Stimulated activated naive CD8-positive, alpha-beta T cell treated with anti-CD3 and anti-CD28 coated beads, Interleukin-15, amount 100 ng/mL, for 72 hours (primary cell): ENCODE measurements at regions not wholly inside any gene's neighbourhood (a gene's known extent, or its start where the extent isn't known, plus 50 kb on each side); places are given as distances from the start of the nearest gene placed in this dataset.
"Not testable (repeated sequence)": the region's sequence is repeated elsewhere in the genome, so short reads cannot be mapped to it uniquely, and the experiment has no call there.

ENCODE experiments used
- ATAC-seq: fragments of 150-1000 bp; cut with Tn5 transposase; 2 replicates; pipeline ENCODE4 v1.10.0; 2021; ENCODE audit warnings: mild to moderate bottlenecking, moderate library complexity
- DNase-seq, 2 donors: peaks; one replicate each; pipeline ENCODE4 v3.0.0; 2021 to 2022
- H3K27ac Mint-ChIP-seq, 2 donors: one replicate each; pipeline ENCODE4 v1.8.0; 2022; ENCODE audit warnings: mild to moderate bottlenecking in 2 of 2, mixed read lengths in 2 of 2, moderate library complexity in 2 of 2
- H3K27me3 Mint-ChIP-seq: one replicate; pipeline ENCODE4 v1.8.0; 2022; ENCODE audit warnings: mixed read lengths
- H3K4me1 Mint-ChIP-seq: one replicate; pipeline ENCODE4 v1.8.0; 2022; ENCODE audit warnings: mild to moderate bottlenecking, mixed read lengths
- H3K4me3 Mint-ChIP-seq, 2 donors: one replicate each; pipeline ENCODE4 v1.8.0; 2022; ENCODE audit warnings: mild to moderate bottlenecking in 2 of 2, mixed read lengths in 2 of 2, moderate library complexity in 1 of 2
- H3K9me3 Mint-ChIP-seq, 2 donors: one replicate each; pipeline ENCODE4 v1.8.0; 2022; ENCODE audit warnings: mixed read lengths in 2 of 2

GRCh38 chr4:120005527-120005926 lies 61.1 kb downstream of the MAD2L1 start:
- no peak overlapping the region for H3K27ac Mint-ChIP-seq
- no peaks in the 10 kb centered on the region for H3K4me1 Mint-ChIP-seq
- H3K27me3 Mint-ChIP-seq = peaks cover 42% of the 10 kb centered on the region
- ATAC-seq (no peak), DNase-seq (no peak)
- no peak overlapping the region for H3K4me3 Mint-ChIP-seq
- no peaks in the 10 kb centered on the region for H3K9me3 Mint-ChIP-seq

- no peak for ATAC-seq
- Mint-ChIP-seq H3K27ac (no peak overlapping the region), H3K9me3 (no peaks in the 10 kb centered on the region), H3K4me1 (no peaks in the 10 kb centered on the region), H3K4me3 (no peak overlapping the region), H3K27me3 (peaks cover 42% of the 10 kb centered on the region)
- no peak for DNase-seq
These were observed 61.6 kb downstream of the MAD2L1 start for GRCh38 chr4:120005076-120005475.

GRCh38 chr4:120004054-120004453 lies 62.6 kb downstream of the MAD2L1 start:
- peaks cover 32% of the 10 kb centered on the region for H3K27me3 Mint-ChIP-seq
- no peak overlapping the region for H3K4me3 Mint-ChIP-seq
- no peaks in the 10 kb centered on the region for H3K4me1 Mint-ChIP-seq

GRCh38 chr4:120003193-120003592 lies 63.5 kb downstream of the MAD2L1 start:
- ATAC-seq = no peak
- Mint-ChIP-seq H3K27ac (no peak overlapping the region), H3K4me3 (no peak overlapping the region), H3K9me3 (no peaks in the 10 kb centered on the region), H3K4me1 (no peaks in the 10 kb centered on the region), H3K27me3 (peaks cover 27% of the 10 kb centered on the region)
- no peak for DNase-seq

More at GRCh38 chr4:120004054-120004453, 62.6 kb downstream of the MAD2L1 start:
- DNase-seq (no peak), ATAC-seq (no peak)
- H3K27ac Mint-ChIP-seq = no peak overlapping the region
- H3K9me3 Mint-ChIP-seq = no peaks in the 10 kb centered on the region

- Mint-ChIP-seq H3K9me3 (no peaks in the 10 kb centered on the region), H3K27ac (no peak overlapping the region), H3K27me3 (peaks cover 20% of the 10 kb centered on the region), H3K4me1 (no peaks in the 10 kb centered on the region), H3K4me3 (no peak overlapping the region)
- no peak for DNase-seq
- ATAC-seq = no peak
These were observed 64.8 kb downstream of the MAD2L1 start for GRCh38 chr4:120001850-120002249.

- Mint-ChIP-seq H3K27me3 (peaks cover 20% of the 10 kb centered on the region), H3K4me3 (no peak overlapping the region), H3K4me1 (no peaks in the 10 kb centered on the region), H3K9me3 (no peaks in the 10 kb centered on the region), H3K27ac (no peak overlapping the region)
- ATAC-seq (no peak), DNase-seq (no peak)
These were observed 65.9 kb downstream of the MAD2L1 start for GRCh38 chr4:120000591-120001296.

- not testable (repeated sequence) for H3K4me1 Mint-ChIP-seq, H3K4me3 Mint-ChIP-seq, H3K27ac Mint-ChIP-seq, DNase-seq, ATAC-seq, H3K27me3 Mint-ChIP-seq, H3K9me3 Mint-ChIP-seq
These were observed 70.6 kb downstream of the MAD2L1 start for GRCh38 chr4:119996024-119996423.

- Mint-ChIP-seq H3K9me3 (no peaks in the 10 kb centered on the region), H3K27me3 (no peaks in the 10 kb centered on the region), H3K27ac (no peak overlapping the region), H3K4me1 (no peaks in the 10 kb centered on the region), H3K4me3 (no peak overlapping the region)
- DNase-seq (no peak), ATAC-seq (no peak)
These were observed 81.7 kb downstream of the MAD2L1 start for GRCh38 chr4:119984996-119985395.

- Mint-ChIP-seq H3K9me3 (no peaks in the 10 kb centered on the region), H3K4me3 (no peak overlapping the region), H3K27me3 (no peaks in the 10 kb centered on the region), H3K27ac (no peak overlapping the region), H3K4me1 (no peaks in the 10 kb centered on the region)
- ATAC-seq = no peak
- no peak for DNase-seq
These were observed 83.9 kb downstream of the MAD2L1 start for GRCh38 chr4:119982756-119983155.

GRCh38 chr4:119980456-119980855 lies 86.2 kb downstream of the MAD2L1 start:
- DNase-seq = no peak
- no peaks in the 10 kb centered on the region for H3K27me3 Mint-ChIP-seq
- H3K4me1 Mint-ChIP-seq = no peaks in the 10 kb centered on the region
- no peak overlapping the region for H3K4me3 Mint-ChIP-seq
- ATAC-seq = no peak
- H3K9me3 Mint-ChIP-seq = no peaks in the 10 kb centered on the region
- H3K27ac Mint-ChIP-seq = no peak overlapping the region

- no peak for DNase-seq
- Mint-ChIP-seq H3K4me1 (no peaks in the 10 kb centered on the region), H3K27ac (no peak overlapping the region), H3K27me3 (no peaks in the 10 kb centered on the region), H3K4me3 (no peak overlapping the region), H3K9me3 (no peaks in the 10 kb centered on the region)
- ATAC-seq = no peak
These were observed 89.3 kb downstream of the MAD2L1 start for GRCh38 chr4:119977076-119977940.

GRCh38 chr4:119971431-119972084 lies 95.1 kb downstream of the MAD2L1 start:
- no peaks in the 10 kb centered on the region for H3K27me3 Mint-ChIP-seq
- ATAC-seq (no peak), DNase-seq (no peak)
- no peak overlapping the region for H3K27ac Mint-ChIP-seq
- H3K4me1 Mint-ChIP-seq = no peaks in the 10 kb centered on the region
- no peak overlapping the region for H3K4me3 Mint-ChIP-seq
- H3K9me3 Mint-ChIP-seq = no peaks in the 10 kb centered on the region

- DNase-seq = no peak
- no peak overlapping the region for H3K4me3 Mint-ChIP-seq
- no peaks in the 10 kb centered on the region for H3K4me1 Mint-ChIP-seq
- no peaks in the 10 kb centered on the region for H3K9me3 Mint-ChIP-seq
- ATAC-seq = no peak
- no peak overlapping the region for H3K27ac Mint-ChIP-seq
- peaks cover 8% of the 10 kb centered on the region for H3K27me3 Mint-ChIP-seq
These were observed 104.0 kb downstream of the MAD2L1 start for GRCh38 chr4:119962631-119963030.

GRCh38 chr4:119958983-119959382 lies 107.7 kb downstream of the MAD2L1 start:
- H3K4me3 Mint-ChIP-seq = no peak overlapping the region
- H3K4me1 Mint-ChIP-seq = no peaks in the 10 kb centered on the region
- no peak for ATAC-seq
- no peak overlapping the region for H3K27ac Mint-ChIP-seq
- DNase-seq = no peak
- peaks cover 8% of the 10 kb centered on the region for H3K27me3 Mint-ChIP-seq
- H3K9me3 Mint-ChIP-seq = peaks cover 0 to 7% of the 10 kb centered on the region in 2 donors

- ATAC-seq (no peak), DNase-seq (no peak)
- no peak overlapping the region for H3K4me3 Mint-ChIP-seq
- H3K9me3 Mint-ChIP-seq = peaks cover 0 to 7% of the 10 kb centered on the region in 2 donors
- H3K27ac Mint-ChIP-seq = no peak overlapping the region
- H3K27me3 Mint-ChIP-seq = peaks cover 8% of the 10 kb centered on the region
- H3K4me1 Mint-ChIP-seq = no peaks in the 10 kb centered on the region
These were observed 111.4 kb downstream of the MAD2L1 start for GRCh38 chr4:119955256-119955655.

- H3K27me3 Mint-ChIP-seq, DNase-seq, H3K9me3 Mint-ChIP-seq, H3K27ac Mint-ChIP-seq, H3K4me1 Mint-ChIP-seq, H3K4me3 Mint-ChIP-seq, ATAC-seq: not testable (repeated sequence)
These were observed 112.2 kb downstream of the MAD2L1 start for GRCh38 chr4:119954487-119954886.
